ENCODE measurements at regions not wholly inside any gene's neighbourhood (a gene's known extent, or its start where the extent isn't known, plus 50 kb on each side); places are given as distances from the start of the nearest gene placed in this dataset.
"Not testable (repeated sequence)": the region's sequence is repeated elsewhere in the genome, so short reads cannot be mapped to it uniquely, and the experiment has no call there.

GRCh38 chr6:119830494-119831295 is 481.1 kb upstream of the MAN1A1 start:
- H3K4me1 Mint-ChIP-seq (ENCODE audit: low read depth), result no peaks in the 10 kb centered on the region
- peaks cover 20% of the 10 kb centered on the region for H3K27me3 Mint-ChIP-seq (ENCODE audit: low read depth)
- peaks cover 5% of the 10 kb centered on the region for H3K9me3 Mint-ChIP-seq (ENCODE audit: low read depth)
- no peak for TF ChIP-seq CTCF (IDR thresholded peaks at IDR 0.05)
- DNase-seq (ENCODE audit: low spot score), result peak; percentile 56
- no peaks in the 10 kb centered on the region for H3K36me3 Mint-ChIP-seq (ENCODE audit: low read depth)
- no peak overlapping the region for H3K4me3 Mint-ChIP-seq (ENCODE audit: unreplicated experiment)
- no peak overlapping the region for H3K27ac Mint-ChIP-seq (ENCODE audit: unreplicated experiment)

DNA sequence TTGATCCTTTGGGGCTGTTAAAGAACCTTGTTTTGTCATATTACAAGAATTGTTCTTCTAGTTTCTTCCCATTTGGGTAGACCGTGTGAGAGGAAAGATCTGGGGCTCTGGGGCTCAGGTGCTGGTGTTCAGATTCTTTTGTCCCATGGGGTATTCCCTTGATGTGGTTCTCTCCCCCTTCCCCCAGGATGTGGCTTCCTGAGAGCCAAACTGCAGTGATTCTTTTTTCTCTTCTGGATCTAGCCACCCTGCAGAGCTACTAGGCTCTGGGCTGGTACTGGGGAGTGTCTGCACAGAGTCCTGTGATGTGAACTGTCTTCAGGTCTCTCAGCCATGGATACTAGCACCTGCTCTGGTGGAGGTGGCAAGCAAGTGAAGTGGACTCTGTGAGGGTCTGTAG is 480.5 kb upstream of the MAN1A1 start:
- peaks cover 20% of the 10 kb centered on the region for H3K27me3 Mint-ChIP-seq (ENCODE audit: low read depth)
- no peaks in the 10 kb centered on the region for H3K36me3 Mint-ChIP-seq (ENCODE audit: low read depth)
- H3K27ac Mint-ChIP-seq (ENCODE audit: unreplicated experiment), result no peak overlapping the region
- no peaks in the 10 kb centered on the region for H3K4me1 Mint-ChIP-seq (ENCODE audit: low read depth)
- no peak for TF ChIP-seq CTCF (IDR thresholded peaks at IDR 0.05)
- H3K4me3 Mint-ChIP-seq (ENCODE audit: unreplicated experiment), result no peak overlapping the region
- DNase-seq (ENCODE audit: low spot score), result no peak
- peaks cover 5% of the 10 kb centered on the region for H3K9me3 Mint-ChIP-seq (ENCODE audit: low read depth)

DNA sequence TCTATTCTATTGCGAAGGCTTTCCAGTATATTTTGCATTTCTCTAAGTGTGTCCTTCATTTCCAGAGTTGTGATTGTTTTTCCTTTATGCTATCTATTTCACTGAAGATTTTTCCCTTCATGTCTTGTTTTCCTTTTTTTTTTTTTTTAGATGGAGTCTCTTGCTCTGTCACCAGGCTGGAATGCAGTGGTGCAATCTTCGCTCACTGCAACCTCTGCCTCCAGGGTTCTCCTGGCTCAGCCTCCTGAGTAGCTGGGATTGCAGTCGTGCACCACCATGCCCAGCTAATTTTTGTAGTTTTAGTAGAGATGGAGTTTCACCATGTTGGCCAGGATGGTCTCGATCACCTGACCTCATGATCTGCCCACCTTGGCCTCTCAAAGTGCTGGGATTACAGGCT is 479.9 kb upstream of the MAN1A1 start:
- H3K4me1 Mint-ChIP-seq (ENCODE audit: low read depth); H3K36me3 Mint-ChIP-seq (ENCODE audit: low read depth); H3K27ac Mint-ChIP-seq (ENCODE audit: unreplicated experiment); H3K4me3 Mint-ChIP-seq (ENCODE audit: unreplicated experiment); DNase-seq (ENCODE audit: low spot score); H3K9me3 Mint-ChIP-seq (ENCODE audit: low read depth): not testable (repeated sequence)
- peaks cover 22% of the 10 kb centered on the region for H3K27me3 Mint-ChIP-seq (ENCODE audit: low read depth)

DNA sequence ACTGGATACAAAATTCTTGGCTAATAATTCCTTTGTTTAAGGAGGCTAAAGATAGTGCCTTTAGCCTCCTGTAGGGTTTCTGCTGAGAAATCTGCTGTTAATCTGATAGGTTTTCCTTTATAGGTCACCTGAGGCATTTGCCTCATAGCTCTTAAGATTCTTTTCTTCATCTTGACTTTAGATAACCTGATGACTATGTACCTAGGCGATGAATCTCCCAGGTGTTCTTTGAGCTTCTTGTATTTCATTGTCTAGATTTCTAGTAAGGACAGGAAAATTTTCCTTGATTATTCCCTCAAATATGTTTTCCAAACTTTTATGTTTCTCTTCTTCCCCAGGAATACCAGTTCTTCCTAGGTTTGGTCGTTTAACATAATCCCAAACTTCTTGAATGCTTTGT is 479.4 kb upstream of the MAN1A1 start:
- Mint-ChIP-seq H3K36me3 (ENCODE audit: low read depth) (no peaks in the 10 kb centered on the region), H3K27ac (ENCODE audit: unreplicated experiment) (no peak overlapping the region), H3K4me3 (ENCODE audit: unreplicated experiment) (no peak overlapping the region), H3K4me1 (ENCODE audit: low read depth) (no peaks in the 10 kb centered on the region), H3K9me3 (ENCODE audit: low read depth) (peaks cover 8% of the 10 kb centered on the region), H3K27me3 (ENCODE audit: low read depth) (peaks cover 22% of the 10 kb centered on the region)
- TF ChIP-seq CTCF (IDR thresholded peaks at IDR 0.05), result no peak
- no peak for DNase-seq (ENCODE audit: low spot score)

- no peaks in the 10 kb centered on the region for H3K4me1 Mint-ChIP-seq (ENCODE audit: low read depth)
- no peaks in the 10 kb centered on the region for H3K36me3 Mint-ChIP-seq (ENCODE audit: low read depth)
- TF ChIP-seq CTCF (IDR thresholded peaks at IDR 0.05), result no peak
- peaks cover 3% of the 10 kb centered on the region for H3K9me3 Mint-ChIP-seq (ENCODE audit: low read depth)
- no peak overlapping the region for H3K27ac Mint-ChIP-seq (ENCODE audit: unreplicated experiment)
- DNase-seq (ENCODE audit: low spot score), result no peak
- peaks cover 20% of the 10 kb centered on the region for H3K27me3 Mint-ChIP-seq (ENCODE audit: low read depth)
- no peak overlapping the region for H3K4me3 Mint-ChIP-seq (ENCODE audit: unreplicated experiment)
These were observed 471.8 kb upstream of the MAN1A1 start for GRCh38 chr6:119821380-119821779.

- no peak overlapping the region for H3K4me3 Mint-ChIP-seq (ENCODE audit: unreplicated experiment)
- no peak for DNase-seq (ENCODE audit: low spot score)
- TF ChIP-seq CTCF (IDR thresholded peaks at IDR 0.05), result no peak
- no peaks in the 10 kb centered on the region for H3K4me1 Mint-ChIP-seq (ENCODE audit: low read depth)
- no peaks in the 10 kb centered on the region for H3K36me3 Mint-ChIP-seq (ENCODE audit: low read depth)
- H3K27ac Mint-ChIP-seq (ENCODE audit: unreplicated experiment), result no peak overlapping the region
- peaks cover 9% of the 10 kb centered on the region for H3K27me3 Mint-ChIP-seq (ENCODE audit: low read depth)
- no peaks in the 10 kb centered on the region for H3K9me3 Mint-ChIP-seq (ENCODE audit: low read depth)
These were observed 469.3 kb upstream of the MAN1A1 start for GRCh38 chr6:119818876-119819275.

All from chondrocyte (in vitro differentiated cells).